ENCODE measurements at regions not wholly inside any gene's neighbourhood (a gene's known extent, or its start where the extent isn't known, plus 50 kb on each side); places are given as distances from the start of the nearest gene placed in this dataset.

GRCh38 chr5:33046091-33046490 lies 335.0 kb downstream of the NPR3 start:
- TF ChIP-seq KDM6A (CRISPR knock-in tag; IDR thresholded peaks at IDR 0.05; ENCODE audit: low read depth) = no peak
- no peak for TF ChIP-seq POLR2AphosphoS2 (IDR thresholded peaks at IDR 0.05; ENCODE audit: low read depth, low read length)
- no peak for TF ChIP-seq SIN3A (IDR thresholded peaks at IDR 0.05; ENCODE audit: borderline replicate concordance, low read depth, low read length)
- no peak for TF ChIP-seq FOSL2 (CRISPR knock-in tag; IDR thresholded peaks at IDR 0.05)
- no peak for TF ChIP-seq ZSCAN9 (CRISPR knock-in tag; IDR thresholded peaks at IDR 0.05; ENCODE audit: borderline replicate concordance)
- no peak for TF ChIP-seq ELF1 (CRISPR knock-in tag; IDR thresholded peaks at IDR 0.05)
- TF ChIP-seq KAT8 (CRISPR knock-in tag; IDR thresholded peaks at IDR 0.05) = no peak
- no peak for TF ChIP-seq ZNF251 (CRISPR knock-in tag; IDR thresholded peaks at IDR 0.05)
